SK-N-SH (cell line): ENCODE measurements at regions not wholly inside any gene's neighbourhood (a gene's known extent, or its start where the extent isn't known, plus 50 kb on each side); places are given as distances from the start of the nearest gene placed in this dataset.

ENCODE experiments used
- CTCF ChIA-PET: fragments of 300-600, 350-600 bp; formaldehyde crosslinking; extraction: SDS; loops from one replicate; lab custom pipeline; 2021; lab: Yijun Ruan, JAX
- POLR2A ChIA-PET: fragments of 350-600 bp; sonication (Branson Sonifier 250); formaldehyde crosslinking; extraction: SDS; loops from one replicate; lab custom pipeline; 2020; ENCODE audit warnings: antibody characterized with exemption, inconsistent platforms; lab: Yijun Ruan, JAX
- DNase-seq: peaks from one replicate; pipeline ENCODE4 v3.0.0; 2012
- H2AFZ ChIP-seq: fragments of 200-600 bp; sonication (generic); 2 replicates; pipeline ENCODE4 v1.8.1; 2016; ENCODE audit warnings: antibody characterized with exemption, mild to moderate bottlenecking, low read depth
- H3F3A ChIP-seq: fragments of 200-600 bp; sonication (generic); replicated peaks from 2 replicates; pipeline ENCODE3; 2016; ENCODE audit warnings: antibody characterized with exemption, mild to moderate bottlenecking; ENCODE audit not compliant: insufficient read depth
- H3K27ac ChIP-seq, 2 experiments: fragments of 200-500 bp in 1 of 2; fragments of 200-600 bp in 1 of 2; sonication (Bioruptor generic) in 1 of 2; sonication (generic), shearing (Covaris generic) in 1 of 2; 2 replicates each; pipeline versions ENCODE4 v1.5.1 to v1.6.1; 2014 to 2016; ENCODE audit warnings: low read depth in 2 of 2, inconsistent platforms in 1 of 2, low read length in 1 of 2, mild to moderate bottlenecking in 1 of 2, mixed read lengths in 1 of 2
- H3K27me3 ChIP-seq: fragments of 200-600 bp; sonication (generic), shearing (Covaris generic); 2 replicates; pipeline ENCODE4 v1.6.1; 2016; ENCODE audit warnings: mixed run types; ENCODE audit not compliant: insufficient read depth
- H3K36me3 ChIP-seq, 2 experiments: fragments of 200-500 bp in 1 of 2; fragments of 200-600 bp in 1 of 2; sonication (Bioruptor generic) in 1 of 2; sonication (generic) in 1 of 2; replicated peaks in 1 of 2; 2 replicates each; pipeline versions ENCODE3 to v1.5.1; 2014 to 2016; ENCODE audit warnings: low read length in 1 of 2, mild to moderate bottlenecking in 1 of 2; ENCODE audit not compliant: insufficient read depth in 2 of 2, control insufficient read depth in 1 of 2
- H3K4me1 ChIP-seq, 2 experiments: fragments of 200-500 bp in 1 of 2; fragments of 200-600 bp in 1 of 2; sonication (Bioruptor generic) in 1 of 2; sonication (generic), shearing (Covaris generic) in 1 of 2; 2 replicates each; pipeline versions ENCODE4 v1.5.1 to v1.6.1; 2014 to 2016; ENCODE audit warnings: low read depth in 1 of 2, low read length in 1 of 2, mixed run types in 1 of 2; ENCODE audit not compliant: insufficient read depth in 2 of 2, control insufficient read depth in 1 of 2
- H3K4me2 ChIP-seq: fragments of 200-600 bp; sonication (generic), shearing (Covaris generic); 2 replicates; pipeline ENCODE4 v1.6.1; 2017; ENCODE audit warnings: mixed run types
- H3K4me3 ChIP-seq, 2 experiments: fragments of 200-500 bp in 1 of 2; fragments of 200-600 bp in 1 of 2; sonication (Bioruptor generic) in 1 of 2; sonication (generic), shearing (Covaris generic) in 1 of 2; 2 replicates each; pipeline versions ENCODE4 v1.5.1 to v1.8.1; 2014 to 2016; ENCODE audit warnings: low read depth in 2 of 2, inconsistent platforms in 1 of 2, low read length in 1 of 2, mild to moderate bottlenecking in 1 of 2, mixed read lengths in 1 of 2, moderate library complexity in 1 of 2
- H3K79me2 ChIP-seq: fragments of 200-600 bp; sonication (generic); 2 replicates; pipeline ENCODE4 v1.8.1; 2017; ENCODE audit warnings: mild to moderate bottlenecking; ENCODE audit not compliant: insufficient read depth
- H3K9ac ChIP-seq: fragments of 200-600 bp; sonication (generic); 2 replicates; pipeline ENCODE4 v1.6.1; 2017; ENCODE audit warnings: mixed run types
- H3K9me2 ChIP-seq: fragments of 200-600 bp; sonication (generic); 2 replicates; pipeline ENCODE4 v1.6.1; 2017; ENCODE audit warnings: mixed run types
- H3K9me3 ChIP-seq: fragments of 200-600 bp; sonication (generic); 2 replicates; pipeline ENCODE4 v1.6.1; 2017; ENCODE audit warnings: mixed run types, mild to moderate bottlenecking, moderate library complexity
- H4K20me1 ChIP-seq: fragments of 200-600 bp; sonication (generic); 2 replicates; pipeline ENCODE4 v1.6.1; 2017; ENCODE audit warnings: mild to moderate bottlenecking, mixed run types; ENCODE audit not compliant: insufficient read depth
- ELF1 ChIP-seq: IDR thresholded peaks from 2 replicates; pipeline ENCODE4 v1.4.0; 2012
- EP300 ChIP-seq, 2 experiments: IDR thresholded peaks; 2 replicates each; pipeline versions ENCODE4 v1.4.0 to v1.6.1; 2012; ENCODE audit warnings: borderline replicate concordance in 1 of 2, low read depth in 1 of 2, low read length in 1 of 2
- EZH2phosphoT487 ChIP-seq: fragments of 200-600 bp; sonication (generic); IDR thresholded peaks from 2 replicates; pipeline ENCODE4 v1.6.1; 2017; ENCODE audit warnings: low read depth, mixed run types, mild to moderate bottlenecking, antibody characterized with exemption, moderate library complexity, borderline replicate concordance
- FOSL2 ChIP-seq: IDR thresholded peaks from 2 replicates; pipeline ENCODE4 v1.4.0; 2012; ENCODE audit warnings: low read depth, mild to moderate bottlenecking, moderate library complexity, borderline replicate concordance
- FOXJ3 ChIP-seq: sonication (generic); formaldehyde crosslinking; IDR thresholded peaks from 2 replicates; pipeline ENCODE4 v1.5.1; 2020; ENCODE audit warnings: mild to moderate bottlenecking, missing genetic modification reagents
- FOXM1 ChIP-seq: IDR thresholded peaks from 2 replicates; pipeline ENCODE4 v1.4.0; 2012; ENCODE audit warnings: low read depth, mild to moderate bottlenecking
- GATA2 ChIP-seq: sonication (generic); formaldehyde crosslinking; IDR thresholded peaks from 2 replicates; pipeline ENCODE4 v1.5.0; 2020; ENCODE audit warnings: mild to moderate bottlenecking, missing genetic modification reagents
- IRF3 ChIP-seq: fragments of 150-350 bp; IDR thresholded peaks from 2 replicates; pipeline ENCODE4 v1.6.1; 2016; ENCODE audit warnings: mild to moderate bottlenecking, low read depth, low read length
- MAX ChIP-seq: IDR thresholded peaks from 2 replicates; pipeline ENCODE4 v1.4.0; 2012; ENCODE audit warnings: low read depth
- MEF2A ChIP-seq: IDR thresholded peaks from 2 replicates; pipeline ENCODE4 v1.4.0; 2012; ENCODE audit warnings: low read depth, borderline replicate concordance
- NFIC ChIP-seq: IDR thresholded peaks from 2 replicates; pipeline ENCODE4 v1.4.0; 2012; ENCODE audit warnings: borderline replicate concordance
- PBX3 ChIP-seq: IDR thresholded peaks from 2 replicates; pipeline ENCODE4; 2012
- POLR2AphosphoS5 ChIP-seq: IDR thresholded peaks from 2 replicates; pipeline ENCODE4 v1.6.1; 2012; ENCODE audit warnings: low read depth, low read length
- RAD21 ChIP-seq: IDR thresholded peaks from 2 replicates; pipeline ENCODE4 v1.6.1; 2012; ENCODE audit warnings: mild to moderate bottlenecking, low read length
- RCOR1 ChIP-seq: fragments of 150-350 bp; IDR thresholded peaks from 2 replicates; pipeline ENCODE4 v1.6.1; 2017; ENCODE audit warnings: antibody characterized with exemption, low read length
- RFX5 ChIP-seq: IDR thresholded peaks from 2 replicates; pipeline ENCODE4 v1.6.1; 2012; ENCODE audit warnings: mild to moderate bottlenecking, improper control_type of control experiment, low read length
- SIN3A ChIP-seq: IDR thresholded peaks from 2 replicates; pipeline ENCODE4 v1.6.1; 2012; ENCODE audit warnings: low read depth, mild to moderate bottlenecking, low read length, moderate library complexity, borderline replicate concordance
- SMC3 ChIP-seq: IDR thresholded peaks from 2 replicates; pipeline ENCODE4 v1.6.1; 2012; ENCODE audit warnings: low read depth, low read length, improper control_type of control experiment
- USF1 ChIP-seq: IDR thresholded peaks from 2 replicates; pipeline ENCODE4 v1.4.0; 2012; ENCODE audit warnings: low read depth, borderline replicate concordance
- USF2 ChIP-seq: fragments of 150-350 bp; IDR thresholded peaks from 2 replicates; pipeline ENCODE4 v1.6.1; 2017; ENCODE audit warnings: antibody characterized with exemption, low read length, low read depth, borderline replicate concordance
- YY1 ChIP-seq: IDR thresholded peaks from 2 replicates; pipeline ENCODE4 v1.4.0; 2012; ENCODE audit warnings: low read depth, mild to moderate bottlenecking
- WGBS: methylation state at CpG from one replicate; pipeline ENCODE4 v1.1.6; 2017; ENCODE audit warnings: low lambda C conversion rate; 5-methylcytosine and 5-hydroxymethylcytosine counted together

GRCh38 chr16:46496701-46497100 lies 124.5 kb downstream of the SHCBP1 start:
- no peak for DNase-seq
- no peak overlapping the region for H3K9ac ChIP-seq
- TF ChIP-seq IRF3 (no peak), RCOR1 (no peak), FOSL2 (no peak), USF1 (no peak), MEF2A (no peak), POLR2AphosphoS5 (no peak), MAX (no peak)
- TF ChIP-seq, all 33 proteins: peak for 0
- no peaks in the 10 kb centered on the region for H3K36me3 ChIP-seq
- no peaks in the 10 kb centered on the region for H3K27me3 ChIP-seq
- H2AFZ ChIP-seq, result no peak overlapping the region
- ChIA-PET CTCF (no interaction called here), POLR2A (no interaction called here)
- H4K20me1 ChIP-seq, result no peaks in the 10 kb centered on the region
- no peaks in the 10 kb centered on the region for H3K9me3 ChIP-seq
- H3K4me2 ChIP-seq, result no peak overlapping the region
- H3K79me2 ChIP-seq, result no peaks in the 10 kb centered on the region
- H3K27ac ChIP-seq, result no peak overlapping the region
- 2% methylated on average over 2 of the region's 2 CpGs for WGBS
- no peaks in the 10 kb centered on the region for H3F3A ChIP-seq
- H3K9me2 ChIP-seq, result no peaks in the 10 kb centered on the region
- H3K4me1 ChIP-seq, result no peaks in the 10 kb centered on the region
- no peak overlapping the region for H3K4me3 ChIP-seq

- Histone ChIP-seq H3K27me3 (no peaks in the 10 kb centered on the region), H3K27ac (no peak overlapping the region), H3K4me2 (no peak overlapping the region), H4K20me1 (no peaks in the 10 kb centered on the region), H3K4me3 (no peak overlapping the region), H3K9me3 (no peaks in the 10 kb centered on the region), H3K4me1 (no peaks in the 10 kb centered on the region), H3K9me2 (no peaks in the 10 kb centered on the region), H2AFZ (no peak overlapping the region), H3F3A (no peaks in the 10 kb centered on the region), H3K79me2 (no peaks in the 10 kb centered on the region), H3K36me3 (no peaks in the 10 kb centered on the region), H3K9ac (no peak overlapping the region)
- WGBS, result 0% methylated on average over 4 of the region's 4 CpGs
- ChIA-PET CTCF (no interaction called here), POLR2A (no interaction called here)
- peak; percentile 3 for DNase-seq
- TF ChIP-seq EZH2phosphoT487, result no peak
- no peak for TF ChIP-seq YY1
- TF ChIP-seq SIN3A, result no peak
- TF ChIP-seq EP300 (IDR thresholded peaks at IDR 0.05; ENCODE audit: borderline replicate concordance in 1 of 2, low read depth in 1 of 2, low read length in 1 of 2), result no peak
- TF ChIP-seq NFIC, result no peak
- no peak for TF ChIP-seq FOXM1
- no peak for TF ChIP-seq SMC3
- TF ChIP-seq FOXJ3 (CRISPR knock-in tag), result no peak
- no peak for TF ChIP-seq PBX3
- no peak for TF ChIP-seq GATA2 (CRISPR knock-in tag)
- no peak for TF ChIP-seq IRF3
- TF ChIP-seq ELF1, result no peak
- no peak for TF ChIP-seq RAD21
- TF ChIP-seq RFX5, result no peak
- no peak for TF ChIP-seq USF1
- no peak for TF ChIP-seq USF2
Observed at GRCh38 chr16:46482895-46483294, 138.3 kb downstream of the SHCBP1 start.
